ENCODE measurements at regions not wholly inside any gene's neighbourhood (a gene's known extent, or its start where the extent isn't known, plus 50 kb on each side); places are given as distances from the start of the nearest gene placed in this dataset.

GRCh38 chr5:174252121-174252520 is 206.6 kb downstream of the NSG2 start:
- DNase-seq (no peak), ATAC-seq (replicated peaks in 1 of 2) (no peak)
- peaks cover 6% of the 10 kb centered on the region for H3K27me3 Mint-ChIP-seq (ENCODE audit: low read depth)
- H3K4me3 Mint-ChIP-seq = no peak overlapping the region
- H3K9me3 Mint-ChIP-seq = peaks cover 0 to 3% of the 10 kb centered on the region in 2 donors
- no peaks in the 10 kb centered on the region for H3K36me3 Mint-ChIP-seq (ENCODE audit: insufficient read depth in 2 of 2)
- H3K27ac Mint-ChIP-seq = no peak overlapping the region
- H3K4me1 Mint-ChIP-seq (ENCODE audit: low read depth) = no peaks in the 10 kb centered on the region

- Mint-ChIP-seq H3K4me1 (ENCODE audit: low read depth) (no peaks in the 10 kb centered on the region), H3K9me3 (peaks cover 0 to 2% of the 10 kb centered on the region in 2 donors), H3K27ac (no peak overlapping the region), H3K36me3 (ENCODE audit: insufficient read depth in 2 of 2) (no peaks in the 10 kb centered on the region), H3K4me3 (no peak overlapping the region), H3K27me3 (ENCODE audit: low read depth) (peaks cover 6% of the 10 kb centered on the region)
- DNase-seq = no peak
- no peak for ATAC-seq (replicated peaks in 1 of 2)
Measured at GRCh38 chr5:174259696-174260420, 214.4 kb downstream of the NSG2 start.

DNA sequence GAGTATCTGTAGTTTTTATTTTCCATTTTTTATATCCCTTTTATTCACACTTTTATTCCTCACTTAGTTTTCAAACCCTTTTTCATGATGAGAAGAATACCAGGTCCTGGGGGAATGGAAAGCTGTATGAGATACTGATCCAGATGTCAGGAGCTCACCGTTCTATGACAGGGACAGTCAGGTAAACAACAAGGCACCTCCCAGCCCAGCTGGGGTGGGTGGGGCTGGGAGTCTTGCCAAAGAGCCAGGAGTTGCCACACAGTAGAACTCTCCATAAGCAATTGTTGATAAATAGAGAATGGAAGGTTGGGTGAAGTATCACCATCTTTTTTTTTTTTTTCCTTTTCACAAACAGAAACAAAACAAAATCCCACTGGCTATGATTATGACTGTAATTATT is 225.8 kb downstream of the NSG2 start:
- H3K27me3 Mint-ChIP-seq (ENCODE audit: low read depth) = no peaks in the 10 kb centered on the region
- no peak overlapping the region for H3K4me3 Mint-ChIP-seq
- no peaks in the 10 kb centered on the region for H3K4me1 Mint-ChIP-seq (ENCODE audit: low read depth)
- H3K27ac Mint-ChIP-seq = no peak overlapping the region
- ATAC-seq (replicated peaks in 1 of 2) (no peak), DNase-seq (no peak)
- peaks cover 0 to 7% of the 10 kb centered on the region in 2 donors for H3K9me3 Mint-ChIP-seq
- no peaks in the 10 kb centered on the region for H3K36me3 Mint-ChIP-seq (ENCODE audit: insufficient read depth in 2 of 2)

DNA sequence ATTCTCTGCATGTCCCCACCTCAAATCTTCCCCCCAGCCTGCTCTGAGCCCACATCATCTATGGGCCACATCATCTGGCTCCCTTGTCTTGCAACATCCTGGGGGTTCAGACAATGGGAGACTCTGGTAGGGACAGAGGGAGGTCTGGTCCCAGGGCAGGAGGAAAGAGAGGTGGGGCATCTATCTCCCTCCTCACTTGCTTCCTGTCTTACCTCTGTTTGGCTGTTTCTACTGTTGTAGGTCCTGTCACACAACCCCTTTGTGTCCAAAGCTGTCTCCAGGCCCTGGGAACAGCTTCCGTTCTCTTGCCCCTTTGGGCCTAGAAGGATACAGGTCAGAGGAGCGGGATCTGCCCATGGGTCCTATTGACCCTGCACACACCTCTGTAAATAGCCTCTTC is 227.2 kb downstream of the NSG2 start:
- DNase-seq (no peak), ATAC-seq (replicated peaks in 1 of 2) (no peak)
- Mint-ChIP-seq H3K27ac (no peak overlapping the region), H3K4me3 (no peak overlapping the region), H3K36me3 (ENCODE audit: insufficient read depth in 2 of 2) (no peaks in the 10 kb centered on the region), H3K27me3 (ENCODE audit: low read depth) (no peaks in the 10 kb centered on the region), H3K9me3 (peaks cover 0 to 7% of the 10 kb centered on the region in 2 donors), H3K4me1 (ENCODE audit: low read depth) (no peaks in the 10 kb centered on the region)

DNA sequence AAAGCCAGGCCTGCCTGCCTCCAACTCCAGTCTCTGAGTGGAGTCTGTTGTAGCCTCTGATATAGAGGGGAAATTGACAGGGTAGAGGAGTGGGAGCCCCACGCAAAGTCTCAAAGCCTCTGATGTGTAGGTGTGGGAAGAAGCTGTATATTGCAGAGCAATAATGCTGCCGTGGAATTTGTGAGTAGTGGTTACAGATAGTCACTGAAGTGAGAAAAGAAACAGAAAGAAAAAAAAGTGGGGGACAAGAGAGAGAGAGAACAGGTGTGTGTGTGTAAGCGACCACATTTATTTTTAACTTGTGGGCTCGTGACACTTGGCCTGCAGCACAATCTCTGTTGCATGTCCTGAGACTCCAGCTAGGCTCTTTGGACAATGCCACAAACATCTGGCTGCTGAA is 227.8 kb downstream of the NSG2 start:
- H3K4me3 Mint-ChIP-seq = no peak overlapping the region
- no peaks in the 10 kb centered on the region for H3K27me3 Mint-ChIP-seq (ENCODE audit: low read depth)
- H3K9me3 Mint-ChIP-seq = peaks cover 0 to 7% of the 10 kb centered on the region in 2 donors
- DNase-seq (no peak), ATAC-seq (replicated peaks in 1 of 2) (no peak)
- H3K4me1 Mint-ChIP-seq (ENCODE audit: low read depth) = no peaks in the 10 kb centered on the region
- no peak overlapping the region for H3K27ac Mint-ChIP-seq
- H3K36me3 Mint-ChIP-seq (ENCODE audit: insufficient read depth in 2 of 2) = no peaks in the 10 kb centered on the region

DNA sequence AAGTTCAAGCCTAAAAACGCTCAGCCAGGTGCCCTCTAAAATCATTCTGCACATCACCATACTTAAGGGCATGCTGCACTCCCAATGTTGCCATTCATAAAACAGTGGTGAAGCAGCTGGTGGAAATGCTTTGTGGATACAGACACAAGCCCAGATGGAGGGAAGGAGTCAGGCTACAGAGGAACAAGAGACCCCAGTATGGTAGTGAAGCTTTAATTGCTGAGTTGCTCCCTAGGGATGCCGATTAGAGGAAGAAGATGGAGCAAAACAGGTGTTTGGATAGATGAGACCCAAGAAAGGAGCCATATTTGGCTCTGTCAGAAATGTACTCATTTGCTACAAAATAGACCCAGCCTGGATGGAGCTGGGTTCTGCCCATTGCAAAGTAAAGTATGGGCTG is 230.5 kb downstream of the NSG2 start:
- no peaks in the 10 kb centered on the region for H3K4me1 Mint-ChIP-seq (ENCODE audit: low read depth)
- H3K4me3 Mint-ChIP-seq = no peak overlapping the region
- no peaks in the 10 kb centered on the region for H3K36me3 Mint-ChIP-seq (ENCODE audit: insufficient read depth in 2 of 2)
- no peaks in the 10 kb centered on the region for H3K27me3 Mint-ChIP-seq (ENCODE audit: low read depth)
- peaks cover 0 to 3% of the 10 kb centered on the region in 2 donors for H3K9me3 Mint-ChIP-seq
- no peak for ATAC-seq (replicated peaks in 1 of 2)
- no peak overlapping the region for H3K27ac Mint-ChIP-seq
- DNase-seq = no peak

- Mint-ChIP-seq H3K36me3 (ENCODE audit: insufficient read depth in 2 of 2) (no peaks in the 10 kb centered on the region), H3K27me3 (ENCODE audit: low read depth) (peaks cover 13% of the 10 kb centered on the region)
- no peak for ATAC-seq (replicated peaks in 1 of 2)
Measured at GRCh38 chr5:174281089-174281760, 235.7 kb downstream of the NSG2 start.

GRCh38 chr5:174281855-174282254 is 236.3 kb downstream of the NSG2 start:
- DNase-seq (no peak), ATAC-seq (replicated peaks in 1 of 2) (no peak)

More at GRCh38 chr5:174281089-174281760, 235.7 kb downstream of the NSG2 start:
- H3K4me1 Mint-ChIP-seq (ENCODE audit: low read depth) = no peaks in the 10 kb centered on the region
- no peak overlapping the region for H3K4me3 Mint-ChIP-seq
- H3K27ac Mint-ChIP-seq = no peak overlapping the region
- peaks cover 0 to 2% of the 10 kb centered on the region in 2 donors for H3K9me3 Mint-ChIP-seq
- DNase-seq = no peak

GRCh38 chr5:174282391-174282790 is 236.9 kb downstream of the NSG2 start:
- no peak overlapping the region for H3K27ac Mint-ChIP-seq
- no peak overlapping the region for H3K4me3 Mint-ChIP-seq
- H3K4me1 Mint-ChIP-seq (ENCODE audit: low read depth) = no peaks in the 10 kb centered on the region
- ATAC-seq (replicated peaks in 1 of 2) = no peak
- H3K27me3 Mint-ChIP-seq (ENCODE audit: low read depth) = peaks cover 13% of the 10 kb centered on the region
- DNase-seq = no peak
- peaks cover 0 to 2% of the 10 kb centered on the region in 2 donors for H3K9me3 Mint-ChIP-seq
- no peaks in the 10 kb centered on the region for H3K36me3 Mint-ChIP-seq (ENCODE audit: insufficient read depth in 2 of 2)

More at GRCh38 chr5:174281855-174282254, 236.3 kb downstream of the NSG2 start:
- H3K36me3 Mint-ChIP-seq (ENCODE audit: insufficient read depth in 2 of 2) = no peaks in the 10 kb centered on the region
- H3K27ac Mint-ChIP-seq = no peak overlapping the region
- H3K4me3 Mint-ChIP-seq = no peak overlapping the region
- H3K9me3 Mint-ChIP-seq = peaks cover 0 to 2% of the 10 kb centered on the region in 2 donors
- H3K27me3 Mint-ChIP-seq (ENCODE audit: low read depth) = peaks cover 13% of the 10 kb centered on the region
- no peaks in the 10 kb centered on the region for H3K4me1 Mint-ChIP-seq (ENCODE audit: low read depth)

GRCh38 chr5:174283211-174284005 is 237.9 kb downstream of the NSG2 start:
- H3K27ac Mint-ChIP-seq = no peak overlapping the region
- H3K4me3 Mint-ChIP-seq = no peak overlapping the region
- ATAC-seq (replicated peaks in 1 of 2) = no peak

DNA sequence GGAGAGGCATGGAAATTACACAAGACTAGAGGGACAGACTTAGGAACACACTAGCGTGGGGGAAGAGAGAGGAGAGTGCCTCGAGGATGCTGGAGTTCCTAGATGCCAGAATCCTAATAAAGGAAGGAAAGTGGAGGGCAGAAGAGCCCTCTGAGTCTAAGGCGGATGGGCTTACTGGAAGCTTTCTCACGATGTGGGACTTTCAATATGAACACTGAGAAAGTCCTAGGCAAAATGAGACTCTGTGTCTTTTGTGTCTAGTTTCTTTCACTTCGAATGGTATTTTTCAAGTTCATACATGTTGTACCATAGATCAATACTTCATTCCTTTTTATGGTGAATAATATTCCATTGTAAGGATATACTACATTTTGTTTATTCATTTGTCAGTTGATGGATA is 239.4 kb downstream of the NSG2 start:
- Mint-ChIP-seq H3K4me3 (no peak overlapping the region), H3K36me3 (ENCODE audit: insufficient read depth in 2 of 2) (no peaks in the 10 kb centered on the region), H3K9me3 (peaks cover 0 to 2% of the 10 kb centered on the region in 2 donors), H3K4me1 (ENCODE audit: low read depth) (no peaks in the 10 kb centered on the region), H3K27ac (no peak overlapping the region), H3K27me3 (ENCODE audit: low read depth) (peaks cover 13% of the 10 kb centered on the region)
- DNase-seq = no peak
- no peak for ATAC-seq (replicated peaks in 1 of 2)

More at GRCh38 chr5:174283211-174284005, 237.9 kb downstream of the NSG2 start:
- Mint-ChIP-seq H3K36me3 (ENCODE audit: insufficient read depth in 2 of 2) (no peaks in the 10 kb centered on the region), H3K27me3 (ENCODE audit: low read depth) (peaks cover 13% of the 10 kb centered on the region), H3K4me1 (ENCODE audit: low read depth) (no peaks in the 10 kb centered on the region), H3K9me3 (peaks cover 0 to 2% of the 10 kb centered on the region in 2 donors)
- DNase-seq = no peak

DNA sequence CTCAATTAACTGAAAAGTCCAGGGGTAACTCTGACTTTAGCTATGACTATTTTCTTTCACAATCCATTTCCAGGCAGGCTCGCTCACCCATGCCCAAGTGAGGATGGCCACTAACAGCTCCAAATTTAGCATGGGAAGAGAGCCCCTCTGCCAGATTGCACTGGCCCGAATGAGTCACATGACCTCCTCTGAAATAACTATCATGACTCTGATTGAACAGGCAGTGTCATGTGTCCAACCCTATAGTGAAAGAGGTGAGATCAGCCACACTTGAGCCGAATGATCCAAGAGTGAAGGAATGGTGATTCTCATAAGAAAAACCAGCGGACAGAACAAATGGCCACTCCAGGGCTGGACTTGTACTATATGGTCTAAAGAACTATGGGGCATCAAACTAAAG is 242.3 kb downstream of the NSG2 start:
- Mint-ChIP-seq H3K4me3 (no peak overlapping the region), H3K4me1 (ENCODE audit: low read depth) (no peaks in the 10 kb centered on the region), H3K36me3 (ENCODE audit: insufficient read depth in 2 of 2) (no peaks in the 10 kb centered on the region), H3K9me3 (peaks cover 0 to 4% of the 10 kb centered on the region in 2 donors), H3K27me3 (ENCODE audit: low read depth) (peaks cover 13% of the 10 kb centered on the region), H3K27ac (no peak overlapping the region)
- DNase-seq = no peak
- no peak for ATAC-seq (replicated peaks in 1 of 2)

DNA sequence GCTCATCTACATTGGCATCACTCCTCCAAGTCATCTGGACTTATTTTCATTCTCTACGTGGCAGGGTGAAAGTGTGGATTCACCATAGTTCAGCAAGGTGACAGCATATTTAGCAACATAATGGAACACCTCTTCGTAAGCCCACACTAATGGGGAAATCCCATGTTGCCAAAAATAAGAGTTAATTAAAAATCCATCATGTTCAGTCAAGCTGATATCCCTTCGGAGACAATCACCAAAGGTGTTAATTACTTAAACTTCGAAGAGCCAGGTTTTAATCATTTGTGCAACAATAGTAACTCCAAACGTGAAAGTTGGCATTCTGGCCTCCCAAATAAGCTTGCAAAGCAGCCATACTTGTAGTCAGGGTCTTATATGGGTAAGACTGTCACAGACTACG is 242.9 kb downstream of the NSG2 start:
- peaks cover 13% of the 10 kb centered on the region for H3K27me3 Mint-ChIP-seq (ENCODE audit: low read depth)
- ATAC-seq (replicated peaks in 1 of 2) = no peak
- DNase-seq = no peak
- H3K4me3 Mint-ChIP-seq = no peak overlapping the region
- H3K4me1 Mint-ChIP-seq (ENCODE audit: low read depth) = no peaks in the 10 kb centered on the region
- H3K36me3 Mint-ChIP-seq (ENCODE audit: insufficient read depth in 2 of 2) = no peaks in the 10 kb centered on the region
- H3K27ac Mint-ChIP-seq = no peak overlapping the region
- peaks cover 0 to 4% of the 10 kb centered on the region in 2 donors for H3K9me3 Mint-ChIP-seq

Data from activated T-cell treated with anti-CD3 and anti-CD28 coated beads, Interleukin-2, amount 50 U/mL, for 72 hours (primary cell).